ENCODE measurements at regions not wholly inside any gene's neighbourhood (a gene's known extent, or its start where the extent isn't known, plus 50 kb on each side); places are given as distances from the start of the nearest gene placed in this dataset.
"Not testable (repeated sequence)": the region's sequence is repeated elsewhere in the genome, so short reads cannot be mapped to it uniquely, and the experiment has no call there.

DNA sequence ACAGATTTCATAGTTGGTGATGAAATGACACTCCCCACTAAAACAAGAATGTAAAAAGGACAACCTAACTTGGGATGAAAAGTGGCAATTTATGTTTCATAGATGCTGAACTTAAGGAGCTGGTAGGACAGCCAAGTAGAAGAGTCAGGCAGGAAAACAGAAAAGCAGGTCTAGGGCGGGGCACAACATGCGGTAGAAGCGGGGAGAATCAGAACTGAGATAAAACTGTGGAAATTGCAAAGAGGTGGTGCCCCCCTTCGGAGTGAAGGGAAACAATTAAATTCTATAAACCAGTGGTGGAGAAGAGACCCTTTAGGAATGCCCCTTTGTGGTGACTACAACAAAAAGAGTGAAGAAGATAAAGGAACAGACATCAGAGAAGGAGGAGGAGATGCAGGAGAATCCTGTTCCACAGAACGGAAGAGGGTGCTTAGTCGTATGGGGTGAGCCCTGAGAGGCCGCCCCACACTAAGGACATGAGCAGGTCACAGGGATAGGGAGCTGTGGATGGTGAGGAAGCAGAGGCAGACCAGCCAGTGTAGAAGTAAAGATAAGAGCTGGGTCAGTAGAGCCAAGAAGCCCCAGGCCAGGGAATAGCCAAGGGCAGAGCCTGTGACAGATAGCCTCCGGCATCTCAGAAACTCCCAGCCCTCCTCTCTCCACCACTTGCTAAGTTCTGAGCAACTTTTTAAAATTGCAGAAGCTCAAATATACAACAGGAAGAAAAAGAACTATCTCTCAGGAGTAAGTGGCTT, 100.3 kb upstream of the DOCK9 start:
- peak in 1 of 2 donors; percentile 25 for DNase-seq

- no peak for DNase-seq
Observed at GRCh38 chr13:99080131-99080530, 102.3 kb upstream of the DOCK9 start.

DNA sequence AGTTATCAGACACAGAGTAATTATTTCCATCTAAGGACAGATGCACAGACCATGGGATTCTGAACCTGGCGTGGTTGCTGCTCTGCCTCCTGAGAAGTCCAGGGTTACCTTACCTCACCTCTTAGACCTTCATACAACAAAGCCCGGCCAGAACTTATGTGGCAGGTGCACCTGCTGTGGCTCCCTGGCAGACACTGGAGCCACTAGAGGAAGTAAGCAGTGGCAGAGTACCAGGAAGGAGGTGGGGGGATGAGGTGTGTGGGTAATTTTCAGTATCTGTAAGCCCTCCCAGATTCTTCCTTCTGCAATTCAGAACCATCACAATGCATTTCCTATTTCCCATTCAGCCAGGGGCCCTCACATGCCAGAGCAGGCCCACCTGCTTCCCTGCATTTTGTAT, 106.1 kb upstream of the DOCK9 start:
- DNase-seq = peak in 1 of 2 donors; percentile 34

DNA sequence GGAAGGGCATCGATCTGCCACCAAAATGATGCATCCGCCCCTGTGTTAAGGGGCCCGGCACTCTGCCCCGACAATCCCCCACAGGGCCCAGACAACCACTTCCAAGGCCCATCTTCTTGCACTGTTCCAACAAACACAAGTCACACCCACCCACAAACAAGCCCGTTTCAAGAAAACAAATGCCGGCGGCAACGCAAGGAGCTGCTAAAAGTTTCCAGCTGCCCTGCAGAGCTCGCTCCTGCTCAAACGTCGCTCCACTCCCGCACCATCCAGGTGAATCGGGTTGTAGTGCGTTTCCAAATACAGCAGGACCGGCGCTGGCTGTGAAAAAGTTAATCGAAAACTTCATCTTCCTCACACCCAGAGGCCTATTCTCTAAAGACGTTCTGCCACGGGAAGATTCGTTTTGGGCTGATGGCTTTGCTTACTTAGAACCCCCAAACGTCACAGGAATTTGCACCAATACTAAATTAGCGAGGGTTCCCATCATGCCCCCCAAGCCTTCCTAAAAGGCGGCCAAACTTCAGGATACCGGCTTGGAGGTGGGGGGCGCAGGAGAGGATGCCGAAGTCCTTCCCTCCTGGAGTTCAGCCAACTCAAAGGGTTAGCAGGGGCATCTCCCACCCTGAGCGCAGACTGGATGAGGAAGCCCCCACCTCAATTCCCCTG, 107.4 kb upstream of the DOCK9 start:
- DNase-seq = peak in 1 of 2 donors; percentile 33

GRCh38 chr13:99085808-99086266, 108.0 kb upstream of the DOCK9 start:
- DNase-seq = no peak

DNA sequence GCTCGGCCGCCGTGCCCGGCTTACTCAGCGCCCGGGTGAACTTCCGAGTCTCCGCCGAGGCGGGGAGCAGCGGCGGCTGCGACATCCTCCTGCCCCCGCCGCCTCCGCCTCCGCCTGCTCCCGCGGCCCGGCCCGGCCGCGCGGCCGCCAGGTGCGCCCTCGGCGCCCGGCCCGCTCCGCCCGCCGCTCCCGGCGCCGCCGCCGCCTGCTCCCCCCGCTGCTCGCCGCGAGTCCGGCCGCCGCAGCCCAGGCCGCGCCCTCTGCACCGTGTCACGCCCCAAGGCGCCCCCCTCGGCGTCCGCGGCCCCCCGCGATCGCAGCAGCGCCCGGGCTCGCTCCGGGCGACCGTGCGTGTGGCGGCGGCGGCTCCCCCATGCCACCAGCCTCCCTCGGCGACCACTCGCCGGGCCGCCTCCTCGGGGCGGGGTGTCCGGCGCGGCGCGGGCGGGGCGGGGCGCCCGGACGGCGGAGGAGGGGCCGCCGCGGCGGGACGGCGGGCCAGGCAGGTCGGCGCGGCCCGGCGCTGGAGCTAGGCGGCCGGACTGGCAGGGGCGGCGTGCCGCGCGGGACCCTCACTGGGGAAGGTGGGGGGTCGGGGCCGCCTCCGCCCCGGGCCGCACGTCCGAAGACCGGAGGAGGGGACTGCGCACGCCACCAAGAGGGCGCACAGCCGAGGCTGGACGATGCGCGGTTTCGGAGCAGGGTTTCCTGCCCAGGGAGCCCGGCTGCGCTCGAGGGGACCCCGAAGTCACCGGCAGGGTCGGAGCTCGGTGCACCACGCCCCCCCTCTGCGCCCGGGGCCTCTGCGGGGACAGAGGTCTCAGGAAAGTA, 108.6 kb upstream of the DOCK9 start:
- DNase-seq = peak; percentile 72 to 74

- DNase-seq = peak; percentile 92 to 94
Observed at GRCh38 chr13:99087098-99087953, 109.5 kb upstream of the DOCK9 start.

GRCh38 chr13:99087954-99088491, 110.2 kb upstream of the DOCK9 start:
- DNase-seq = peak in 1 of 2 donors; percentile 25

- DNase-seq = no peak
Observed at GRCh38 chr13:99093997-99094396, 106.7 kb upstream of the UBAC2 start.

DNA sequence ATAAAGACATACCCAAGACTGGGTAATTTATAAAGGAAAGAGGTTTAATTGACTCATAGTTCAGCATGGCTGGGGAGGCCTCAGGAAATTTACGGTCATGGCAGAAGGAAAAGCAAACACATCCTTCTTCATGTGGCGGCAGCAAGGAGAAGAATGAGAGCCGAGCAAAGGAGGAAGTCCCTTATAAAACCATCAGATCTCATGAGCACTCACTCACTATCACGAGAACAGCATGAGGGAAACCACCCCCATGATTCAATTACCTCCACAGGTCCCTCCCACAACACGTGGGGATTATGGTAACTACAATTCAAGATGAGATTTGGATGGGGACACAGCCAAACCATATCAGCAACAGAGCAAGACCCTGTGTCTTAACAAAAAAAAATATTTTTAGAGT, 98.8 kb upstream of the UBAC2 start:
- not testable (repeated sequence) for DNase-seq

DNA sequence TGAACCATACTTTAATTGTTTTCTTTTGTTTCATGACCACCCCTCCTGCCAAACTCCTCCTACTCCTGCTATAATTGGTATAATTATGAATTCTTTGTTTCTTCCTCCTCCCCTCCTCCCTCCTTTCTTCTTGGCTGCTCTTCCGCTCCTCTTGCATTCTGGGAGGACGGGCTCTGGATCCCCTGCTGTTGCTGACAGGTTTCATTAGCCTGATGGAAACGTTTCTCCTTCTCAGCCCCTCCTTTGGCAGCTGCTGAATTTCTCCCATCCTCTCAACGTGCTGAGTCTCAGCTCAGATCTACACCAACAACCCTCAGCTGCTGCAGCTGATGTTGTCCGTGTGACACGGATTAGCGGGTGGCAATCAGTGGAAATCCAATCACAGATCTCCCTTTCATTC, 97.1 kb upstream of the UBAC2 start:
- no peak for DNase-seq

DNA sequence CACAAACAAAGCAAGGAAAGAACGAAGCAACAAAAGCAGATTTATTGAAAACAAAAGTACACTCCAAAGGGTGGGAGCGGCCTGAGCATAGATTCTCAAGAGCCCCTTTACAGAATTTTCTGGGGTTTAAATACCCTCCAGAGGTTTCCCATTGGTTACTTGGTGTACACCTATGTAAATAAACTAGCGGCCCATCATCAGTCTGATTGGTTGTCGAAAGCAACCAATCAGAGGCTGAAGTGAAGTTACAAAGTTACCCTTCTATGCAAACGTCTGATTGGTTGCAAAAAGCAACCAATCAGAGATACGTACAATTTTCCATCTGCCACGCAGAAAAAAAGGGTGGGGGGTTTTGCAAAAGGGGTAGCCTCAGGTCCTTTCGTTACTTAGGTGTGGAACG, 96.3 kb upstream of the UBAC2 start:
- no peak for DNase-seq

DNA sequence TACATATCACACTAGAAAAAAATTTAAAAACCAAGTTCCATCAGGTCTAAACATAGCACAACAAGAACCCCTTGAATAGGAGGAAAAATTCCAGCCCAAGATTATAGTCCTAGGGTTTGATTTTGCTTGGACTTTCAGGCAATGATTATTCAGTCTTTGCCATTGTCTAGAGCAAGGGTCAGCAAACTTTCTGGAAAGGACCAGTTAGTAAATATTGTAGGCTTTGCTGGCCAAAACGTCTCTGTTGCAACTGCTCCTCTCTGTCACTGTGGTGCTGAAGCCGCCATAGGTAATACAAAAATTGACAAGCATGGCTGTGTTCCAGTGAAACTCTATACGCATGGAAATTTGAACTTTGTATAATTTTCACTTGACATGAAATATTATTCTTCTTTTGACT, 95.5 kb upstream of the UBAC2 start:
- no peak for DNase-seq

DNA sequence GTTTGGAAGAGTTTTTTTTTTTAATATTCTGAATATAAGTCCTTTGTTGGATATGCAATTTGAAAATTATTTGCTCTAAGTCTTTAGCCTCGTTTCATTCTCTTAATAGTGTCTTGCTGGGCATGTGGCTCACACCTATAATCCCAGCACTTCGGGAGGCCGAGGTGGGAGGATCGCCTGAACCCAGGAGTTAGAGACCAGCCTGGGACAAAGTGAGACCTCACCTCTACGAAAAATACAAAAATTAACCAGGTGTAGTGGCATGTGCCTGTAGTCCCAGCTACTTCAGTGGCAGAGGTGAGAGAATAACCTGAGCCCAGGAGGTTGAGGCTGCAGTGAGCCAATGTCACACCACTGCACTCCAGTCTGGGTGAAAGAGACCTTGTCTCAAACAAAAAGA, 87.3 kb upstream of the UBAC2 start:
- no peak for DNase-seq

GRCh38 chr13:99118179-99118578, 82.5 kb upstream of the UBAC2 start:
- no peak for DNase-seq

- DNase-seq = peak in 1 of 2 donors; percentile 33
Observed at GRCh38 chr13:99119656-99120055, 81.0 kb upstream of the UBAC2 start.

DNA sequence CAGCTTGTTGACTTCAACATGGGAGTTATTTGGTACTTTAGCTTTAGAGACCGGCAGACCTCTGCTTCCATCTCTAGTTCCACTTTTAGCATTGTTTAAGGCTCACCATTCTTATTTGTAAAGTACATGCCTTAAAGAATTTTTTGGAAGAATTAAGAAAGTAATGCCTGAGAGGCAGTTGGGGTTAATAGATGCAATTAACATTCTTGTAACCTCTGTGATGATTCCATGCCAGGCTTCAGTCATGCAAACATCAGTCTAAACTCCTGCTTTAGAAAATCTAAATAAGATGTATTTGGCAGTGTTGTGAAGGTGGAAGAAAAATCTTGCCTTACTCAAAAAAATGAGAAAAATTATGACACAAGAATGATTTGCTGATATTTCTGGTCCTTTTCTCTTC, 79.9 kb upstream of the UBAC2 start:
- no peak for DNase-seq

- no peak for DNase-seq
Observed at GRCh38 chr13:99122171-99122570, 78.5 kb upstream of the UBAC2 start.

DNA sequence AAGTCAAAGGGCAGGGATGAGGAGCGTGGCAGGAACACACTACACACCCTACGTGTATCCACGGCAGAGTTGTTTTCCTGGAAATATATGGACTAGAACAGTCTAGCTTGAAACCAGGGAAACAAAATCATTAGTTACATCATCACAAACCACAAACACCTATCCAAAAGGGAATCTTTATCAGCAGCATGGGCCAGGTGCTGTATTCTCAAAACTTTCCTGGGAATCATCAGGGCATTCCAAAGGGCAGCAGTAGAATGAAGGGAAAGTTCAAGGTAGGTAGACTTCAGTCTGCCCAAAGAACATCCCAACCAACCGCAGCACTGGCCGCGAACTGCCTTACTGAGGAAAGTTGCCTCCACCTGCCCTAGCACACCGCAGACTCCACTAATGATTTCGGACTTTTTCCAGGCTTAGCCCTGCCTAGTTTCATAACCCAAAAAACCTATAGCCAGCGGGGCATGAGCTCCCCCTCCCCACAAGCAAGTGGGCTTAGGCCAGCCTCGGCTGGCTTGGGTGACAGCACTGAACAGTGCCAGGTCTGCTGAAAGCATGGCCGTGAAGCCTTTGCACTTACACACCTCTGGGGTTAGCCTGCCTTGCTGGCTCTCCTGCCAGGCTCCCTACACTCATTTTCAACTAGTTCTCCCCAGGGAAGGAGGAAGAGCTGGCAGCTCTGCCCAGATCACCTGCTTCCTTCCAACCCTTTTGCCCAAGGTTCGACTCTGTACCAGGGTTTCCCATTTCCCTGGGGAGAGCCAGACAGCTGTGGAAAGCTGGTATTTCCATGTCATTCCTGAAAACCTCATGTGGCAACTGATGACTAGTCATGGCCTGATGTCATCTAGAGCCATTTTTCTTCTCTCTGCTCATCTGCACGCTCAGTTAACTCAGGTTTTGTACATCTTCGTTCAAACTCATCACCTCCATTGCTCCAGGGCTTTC, 77.3 kb upstream of the UBAC2 start:
- no peak for DNase-seq

DNA sequence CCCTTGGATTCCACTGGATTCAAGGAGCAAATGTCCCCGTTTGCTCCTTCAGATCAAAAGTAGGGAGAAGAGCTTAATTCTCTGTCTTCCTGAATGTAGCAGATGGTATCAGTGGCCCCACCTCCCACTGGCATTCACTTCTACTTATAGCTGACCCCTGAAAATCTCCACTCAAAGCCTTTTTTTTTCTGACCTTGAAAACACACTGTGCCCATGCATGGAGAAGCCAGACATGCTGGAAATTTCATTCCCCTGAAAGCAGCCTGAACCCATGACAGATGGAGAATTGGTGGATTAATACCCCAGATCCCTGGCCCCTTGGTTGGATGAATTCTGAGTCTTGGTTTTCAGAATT, 76.6 kb upstream of the UBAC2 start:
- DNase-seq = no peak

GRCh38 chr13:99124794-99125316, 75.8 kb upstream of the UBAC2 start:
- DNase-seq = peak in 1 of 2 donors; percentile 8

All from CD4-positive, alpha-beta T cell treated with Interleukin-4 for 1 hour (primary cell).